H1 (cell line): ENCODE measurements at regions not wholly inside any gene's neighbourhood (a gene's known extent, or its start where the extent isn't known, plus 50 kb on each side); places are given as distances from the start of the nearest gene placed in this dataset.

Source experiments
- CTCF ChIA-PET: fragments of 300-600 bp; sonication (Branson Sonifier 250); formaldehyde crosslinking; loops from one replicate; lab custom pipeline; 2021; ENCODE audit not compliant: partially characterized antibody; lab: Charles Lee
- POLR2A ChIA-PET: fragments of 300-600 bp; sonication (Branson Sonifier 250); formaldehyde crosslinking; loops from one replicate; lab custom pipeline; 2021; ENCODE audit warnings: inconsistent platforms; ENCODE audit not compliant: partially characterized antibody; lab: Charles Lee
- DNase-seq, 2 experiments: peaks; one replicate each; pipeline versions ENCODE4 v3.0.0 to v3.0.0-alpha.2; 2010 to 2022; ENCODE audit warnings: low spot score in 2 of 2, low read depth in 1 of 2, mixed read lengths in 1 of 2
- FAIRE-seq: peaks from 2 replicates; lab custom pipeline; 2011; peaks lifted over from hg19 to GRCh38; lab: Jason Lieb, UNC
- H2AFZ ChIP-seq: 2 replicates; pipeline ENCODE4 v1.8.1; 2012; ENCODE audit warnings: low read length, inconsistent platforms
- H2AK5ac ChIP-seq: 2 replicates; pipeline ENCODE4 v1.6.1; 2013; ENCODE audit warnings: low read depth, low read length
- H2BK120ac ChIP-seq: replicated peaks from 2 replicates; pipeline ENCODE3; 2013; ENCODE audit warnings: low read depth, low read length, inconsistent platforms
- H2BK12ac ChIP-seq: 2 replicates; pipeline ENCODE4 v1.6.1; 2013; ENCODE audit warnings: low read depth, low read length
- H2BK15ac ChIP-seq: 2 replicates; pipeline ENCODE4 v1.6.1; 2013; ENCODE audit warnings: low read length
- H2BK20ac ChIP-seq: 2 replicates; pipeline ENCODE4 v1.6.1; 2013; ENCODE audit warnings: low read length
- H2BK5ac ChIP-seq: 2 replicates; pipeline ENCODE4 v1.6.1; 2013; ENCODE audit warnings: low read depth, low read length
- H3K14ac ChIP-seq: 2 replicates; pipeline ENCODE4 v1.6.1; 2013; ENCODE audit warnings: inconsistent platforms; ENCODE audit not compliant: insufficient read length
- H3K18ac ChIP-seq: 2 replicates; pipeline ENCODE4 v1.6.1; 2013; ENCODE audit warnings: low read length; ENCODE audit errors: extremely low read depth
- H3K23ac ChIP-seq: 2 replicates; pipeline ENCODE4 v1.6.1; 2013; ENCODE audit warnings: inconsistent platforms; ENCODE audit not compliant: insufficient read length
- H3K23me2 ChIP-seq: 2 replicates; pipeline ENCODE4 v1.6.1; 2013; ENCODE audit warnings: low read depth, low read length
- H3K27ac ChIP-seq: 2 replicates; pipeline ENCODE4 v1.6.1; 2011; ENCODE audit warnings: low read depth, low read length, inconsistent platforms
- H3K27me3 ChIP-seq, 4 experiments: replicated peaks in 1 of 4; 1 replicate in 1 of 4; 2 replicates in 3 of 4; pipeline versions ENCODE4 v1.6.1 to v1.8.1; 2011 to 2013; ENCODE audit warnings: low read length in 3 of 4, mild to moderate bottlenecking in 3 of 4, inconsistent platforms in 2 of 4, mixed read lengths in 2 of 4, moderate library complexity in 1 of 4; ENCODE audit not compliant: control insufficient read depth in 3 of 4, insufficient read depth in 3 of 4; ENCODE audit errors: extremely low read depth in 1 of 4
- H3K36me3 ChIP-seq, 4 experiments: 2 replicates each; pipeline versions ENCODE4 v1.6.1 to v1.8.1; 2011 to 2013; ENCODE audit warnings: mild to moderate bottlenecking in 4 of 4, low read length in 3 of 4, moderate library complexity in 2 of 4, control low read depth in 1 of 4, inconsistent platforms in 1 of 4; ENCODE audit not compliant: insufficient read depth in 4 of 4, control insufficient read depth in 2 of 4
- H3K4ac ChIP-seq: replicated peaks from 2 replicates; pipeline ENCODE3; 2013; ENCODE audit warnings: low read length, low read depth, mixed read lengths, inconsistent platforms; ENCODE audit not compliant: insufficient read length
- H3K4me1 ChIP-seq, 4 experiments: replicated peaks in 1 of 4; 1 replicate in 1 of 4; 2 replicates in 3 of 4; pipeline versions ENCODE4 v1.6.1 to v1.8.1; 2011 to 2013; ENCODE audit warnings: low read length in 3 of 4, inconsistent platforms in 2 of 4, mixed read lengths in 1 of 4; ENCODE audit not compliant: insufficient read depth in 4 of 4, control insufficient read depth in 3 of 4
- H3K4me2 ChIP-seq, 2 experiments: 2 replicates each; pipeline versions ENCODE4 v1.6.1 to v1.8.1; 2011 to 2013; ENCODE audit warnings: low read depth in 2 of 2, low read length in 2 of 2, control low read depth in 1 of 2, inconsistent platforms in 1 of 2, mild to moderate bottlenecking in 1 of 2; ENCODE audit not compliant: insufficient read depth in 1 of 2
- H3K4me3 ChIP-seq, 4 experiments: fragments of 200-600, 300-600 bp in 1 of 4; sonication (generic), shearing (Covaris generic), sonication (Bioruptor Twin) in 1 of 4; 2 replicates each; pipeline versions ENCODE4 v1.5.1 to v1.8.1; 2011 to 2016; ENCODE audit warnings: low read length in 4 of 4, low read depth in 3 of 4, control low read depth in 2 of 4, inconsistent platforms in 2 of 4, mild to moderate bottlenecking in 2 of 4, mixed read lengths in 1 of 4, moderate library complexity in 1 of 4; ENCODE audit not compliant: insufficient read depth in 2 of 4; ENCODE audit errors: extremely low read depth in 1 of 4
- H3K56ac ChIP-seq: replicated peaks from 2 replicates; pipeline ENCODE3; 2013; ENCODE audit warnings: low read depth, mild to moderate bottlenecking, mixed read lengths, low read length, inconsistent platforms; ENCODE audit not compliant: insufficient read length
- H3K79me1 ChIP-seq: 2 replicates; pipeline ENCODE4 v1.6.1; 2013; ENCODE audit warnings: low read depth, low read length, control low read depth
- H3K79me2 ChIP-seq, 2 experiments: 2 replicates each; pipeline versions ENCODE4 v1.6.1 to v1.8.1; 2012 to 2013; ENCODE audit warnings: low read length in 2 of 2, mild to moderate bottlenecking in 2 of 2, inconsistent platforms in 1 of 2; ENCODE audit not compliant: insufficient read depth in 2 of 2, control insufficient read depth in 1 of 2
- H3K9ac ChIP-seq, 4 experiments: replicated peaks in 1 of 4; 1 replicate in 1 of 4; 2 replicates in 3 of 4; pipeline versions ENCODE4 v1.6.1 to v1.8.1; 2011 to 2013; ENCODE audit warnings: low read depth in 3 of 4, low read length in 3 of 4, control low read depth in 2 of 4, mild to moderate bottlenecking in 2 of 4, moderate library complexity in 2 of 4, inconsistent platforms in 1 of 4; ENCODE audit errors: extremely low read depth in 1 of 4
- H3K9me3 ChIP-seq, 2 experiments: 2 replicates each; pipeline versions ENCODE4 v1.6.1 to v1.8.1; 2012 to 2013; ENCODE audit warnings: mild to moderate bottlenecking in 2 of 2, moderate library complexity in 2 of 2, control low read depth in 1 of 2, inconsistent platforms in 1 of 2, low read depth in 1 of 2, low read length in 1 of 2, mixed read lengths in 1 of 2; ENCODE audit not compliant: insufficient read depth in 2 of 2
- H4K20me1 ChIP-seq, 2 experiments: replicated peaks in 1 of 2; 2 replicates each; pipeline versions ENCODE3 to v1.8.1; 2011 to 2013; ENCODE audit warnings: inconsistent platforms in 2 of 2, low read length in 2 of 2, mild to moderate bottlenecking in 1 of 2; ENCODE audit not compliant: insufficient read depth in 2 of 2, control insufficient read depth in 1 of 2
- H4K5ac ChIP-seq: 2 replicates; pipeline ENCODE4 v1.6.1; 2013; ENCODE audit warnings: low read length, low read depth, mixed read lengths, inconsistent platforms; ENCODE audit not compliant: insufficient read length
- H4K8ac ChIP-seq: 2 replicates; pipeline ENCODE4 v1.8.0; 2013; ENCODE audit warnings: mild to moderate bottlenecking, moderate library complexity, low read length, inconsistent platforms; ENCODE audit not compliant: insufficient read depth; ENCODE audit errors: extremely low read depth
- H4K91ac ChIP-seq: replicated peaks from 2 replicates; pipeline ENCODE3; 2013; ENCODE audit warnings: low read length, mixed read lengths, inconsistent platforms; ENCODE audit not compliant: insufficient read length
- ASH2L ChIP-seq: fragments of 200-600, 300-600 bp; sonication (generic); IDR thresholded peaks from one replicate; pipeline ENCODE4 v1.7.1; 2017; ENCODE audit warnings: low read length
- ATF3 ChIP-seq: IDR thresholded peaks from 2 replicates; pipeline ENCODE4 v1.6.1; 2011; ENCODE audit warnings: low read depth, mild to moderate bottlenecking, low read length; ENCODE audit not compliant: insufficient read depth
- NANOG ChIP-seq: IDR thresholded peaks from 2 replicates; pipeline ENCODE4 v1.6.1; 2011; ENCODE audit warnings: low read length, low read depth, mild to moderate bottlenecking, inconsistent platforms; ENCODE audit not compliant: insufficient read depth, poor library complexity, severe bottlenecking
- POLR2AphosphoS5 ChIP-seq: IDR thresholded peaks from 2 replicates; pipeline ENCODE4 v1.6.1; 2011; ENCODE audit warnings: low read depth, low read length
- RFX5 ChIP-seq: IDR thresholded peaks from 2 replicates; pipeline ENCODE4 v1.6.1; 2011; ENCODE audit warnings: low read depth, low read length, improper control_type of control experiment, borderline replicate concordance
- RNF2 ChIP-seq: fragments of 200-900, 300-1000 bp; sonication (generic); IDR thresholded peaks from 2 replicates; pipeline ENCODE4 v1.7.1; 2016; ENCODE audit warnings: borderline replicate concordance, low read depth, mild to moderate bottlenecking, antibody characterized with exemption, low read length; ENCODE audit not compliant: poor library complexity, severe bottlenecking; ENCODE audit errors: missing control alignments
- SIX5 ChIP-seq: IDR thresholded peaks from 2 replicates; pipeline ENCODE4 v1.6.1; 2011; ENCODE audit warnings: mild to moderate bottlenecking, low read depth, low read length
- SP2 ChIP-seq: IDR thresholded peaks from 2 replicates; pipeline ENCODE4 v1.6.1; 2012; ENCODE audit warnings: mild to moderate bottlenecking, low read length, inconsistent platforms
- WGBS, 2 experiments: shearing (Covaris generic) in 1 of 2; methylation state at CpG; one replicate each; pipeline versions ENCODE4 v1.1.6 to v1.1.7; 2013 to 2015; ENCODE audit warnings: low lambda C conversion rate in 2 of 2, mixed read lengths in 2 of 2, inconsistent platforms in 1 of 2, low coverage in 1 of 2, missing lambda C conversion rate in 1 of 2; ENCODE audit not compliant: insufficient replicate concordance in 2 of 2, insufficient coverage in 1 of 2, insufficient read length in 1 of 2; ENCODE audit errors: extremely low coverage in 1 of 2, missing lambda C conversion rate in 1 of 2; 5-methylcytosine and 5-hydroxymethylcytosine counted together

DNA sequence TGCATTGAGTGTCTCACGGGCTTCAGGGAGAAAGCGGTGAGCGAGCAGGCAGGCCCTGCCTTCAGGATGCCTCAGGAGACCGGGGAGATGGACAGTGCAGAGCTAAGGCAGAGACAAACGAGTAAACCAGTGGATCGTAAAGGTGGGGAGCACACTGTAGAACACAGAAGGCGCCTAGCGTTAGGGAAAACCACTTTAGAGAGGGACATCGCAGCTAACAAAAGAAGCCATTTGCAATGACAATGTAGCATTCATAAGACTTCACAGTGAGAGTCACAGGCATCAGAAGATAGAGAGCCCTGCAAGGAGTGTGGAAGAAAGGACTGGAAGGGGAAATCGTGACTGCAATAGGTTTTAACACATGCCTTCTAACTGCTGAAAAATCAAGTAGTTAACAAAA is 54.9 kb upstream of the TMEM273 start:
- no peak overlapping the region for H3K18ac ChIP-seq
- no peak overlapping the region for H2BK12ac ChIP-seq
- no peaks in the 10 kb centered on the region for H3K36me3 ChIP-seq
- no peak overlapping the region for H4K8ac ChIP-seq
- peaks cover 5 to 25% (median 22%) of the 10 kb centered on the region in 4 experiments for H3K27me3 ChIP-seq
- H3K9ac ChIP-seq, result no peak overlapping the region
- H3K79me2 ChIP-seq, result no peaks in the 10 kb centered on the region
- no peak overlapping the region for H3K27ac ChIP-seq
- CTCF ChIA-PET, result no interaction called here
- H2BK20ac ChIP-seq, result no peak overlapping the region
- no peak overlapping the region for H3K23ac ChIP-seq
- peak; percentile 42 for FAIRE-seq
- POLR2A ChIA-PET, result no interaction called here
- peaks cover 0 to 8% (median 5%) of the 10 kb centered on the region in 4 experiments; a peak in 5 of 7 replicates for H3K4me1 ChIP-seq
- H3K14ac ChIP-seq, result no peak overlapping the region
- no peaks in the 10 kb centered on the region for H3K79me1 ChIP-seq
- H3K4me3 ChIP-seq, result peak overlapping the region in 1 of 4 experiments; percentile 12; a peak in 1 of 8 replicates
- no peak overlapping the region for H2AFZ ChIP-seq
- H4K20me1 ChIP-seq, result no peaks in the 10 kb centered on the region
- no peak overlapping the region for H2BK5ac ChIP-seq
- peak overlapping the region; percentile 6 to 49; a peak in 3 of 4 replicates for H3K4me2 ChIP-seq
- H3K9me3 ChIP-seq, result no peaks in the 10 kb centered on the region
- peak in 1 of 2 experiments; percentile 21 for DNase-seq
- 32% methylated on average over 10 of the region's 10 CpGs; no CpG with 5 or more reads in 1 of the 2 experiments for WGBS, 2 experiments
- no peak overlapping the region for H3K56ac ChIP-seq
- H3K23me2 ChIP-seq, result no peaks in the 10 kb centered on the region
- H2BK120ac ChIP-seq, result no peak overlapping the region
- no peak overlapping the region for H2AK5ac ChIP-seq
- H3K4ac ChIP-seq, result no peak overlapping the region
- no peak overlapping the region for H4K5ac ChIP-seq
- H4K91ac ChIP-seq, result no peak overlapping the region
- H2BK15ac ChIP-seq, result no peak overlapping the region
- TF ChIP-seq RNF2 (no peak), NANOG (peak; percentile 71), POLR2AphosphoS5 (0 out of 2 replicates have a peak, but pooled peaks have one; percentile 31), RFX5 (no peak), ATF3 (no peak), SIX5 (no peak), ASH2L (no peak), SP2 (no peak)
